WERI-Rb-1 (cell line): ENCODE measurements at regions not wholly inside any gene's neighbourhood (a gene's known extent, or its start where the extent isn't known, plus 50 kb on each side); places are given as distances from the start of the nearest gene placed in this dataset.

Source experiments
- DNase-seq: peaks from one replicate; pipeline ENCODE4 v3.0.0-alpha.2; 2020
- H3K27ac ChIP-seq: fragments of 250-450 bp; sonication (Bioruptor Pico); 2 replicates; pipeline ENCODE4 v1.5.1; 2020; ENCODE audit warnings: mild to moderate bottlenecking, moderate library complexity
- H3K27me3 ChIP-seq: fragments of 250-450 bp; sonication (Bioruptor Pico); 2 replicates; pipeline ENCODE4 v1.5.1; 2021; ENCODE audit warnings: mild to moderate bottlenecking, low read depth, moderate library complexity; ENCODE audit not compliant: insufficient read depth, severe bottlenecking
- H3K36me3 ChIP-seq: fragments of 250-450 bp; sonication (Bioruptor Pico); 2 replicates; pipeline ENCODE4 v1.5.1; 2020; ENCODE audit warnings: mild to moderate bottlenecking, moderate library complexity
- H3K4me3 ChIP-seq: 2 replicates; pipeline ENCODE4 v1.5.1; 2011; ENCODE audit warnings: low read depth, mild to moderate bottlenecking, control low read depth, low read length
- H3K9me3 ChIP-seq: fragments of 250-450 bp; sonication (Bioruptor Pico); 2 replicates; pipeline ENCODE4 v1.5.1; 2021; ENCODE audit warnings: mild to moderate bottlenecking, moderate library complexity; ENCODE audit not compliant: severe bottlenecking
- CTCF ChIP-seq: IDR thresholded peaks from 2 replicates; pipeline ENCODE4 v1.5.1; 2011; ENCODE audit warnings: low read depth, mild to moderate bottlenecking, control low read depth, inconsistent platforms, low read length

GRCh38 chr15:81530271-81530691 lies 156.3 kb upstream of the TMC3 start:
- no peak for TF ChIP-seq CTCF
- no peaks in the 10 kb centered on the region for H3K9me3 ChIP-seq
- H3K27me3 ChIP-seq, result no peaks in the 10 kb centered on the region
- no peaks in the 10 kb centered on the region for H3K36me3 ChIP-seq
- H3K27ac ChIP-seq, result no peak overlapping the region
- no peak overlapping the region for H3K4me3 ChIP-seq
- DNase-seq, result no peak

- Histone ChIP-seq H3K4me3 (no peak overlapping the region), H3K27me3 (no peaks in the 10 kb centered on the region), H3K36me3 (no peaks in the 10 kb centered on the region), H3K9me3 (no peaks in the 10 kb centered on the region), H3K27ac (no peak overlapping the region)
- no peak for DNase-seq
- no peak for TF ChIP-seq CTCF
These were observed 155.5 kb upstream of the TMC3 start for GRCh38 chr15:81529481-81529880.

GRCh38 chr15:81526029-81526428 lies 152.0 kb upstream of the TMC3 start:
- no peak for DNase-seq
- no peaks in the 10 kb centered on the region for H3K36me3 ChIP-seq
- no peak overlapping the region for H3K27ac ChIP-seq
- no peaks in the 10 kb centered on the region for H3K27me3 ChIP-seq
- H3K4me3 ChIP-seq, result no peak overlapping the region
- TF ChIP-seq CTCF, result no peak
- H3K9me3 ChIP-seq, result no peaks in the 10 kb centered on the region

- no peak for DNase-seq
- H3K27me3 ChIP-seq, result no peaks in the 10 kb centered on the region
- H3K9me3 ChIP-seq, result no peaks in the 10 kb centered on the region
- no peaks in the 10 kb centered on the region for H3K36me3 ChIP-seq
- no peak for TF ChIP-seq CTCF
- H3K27ac ChIP-seq, result no peak overlapping the region
- no peak overlapping the region for H3K4me3 ChIP-seq
These were observed 150.5 kb upstream of the TMC3 start for GRCh38 chr15:81524496-81524895.

- Histone ChIP-seq H3K27ac (no peak overlapping the region), H3K36me3 (no peaks in the 10 kb centered on the region), H3K9me3 (no peaks in the 10 kb centered on the region), H3K4me3 (no peak overlapping the region), H3K27me3 (no peaks in the 10 kb centered on the region)
- TF ChIP-seq CTCF, result no peak
- DNase-seq, result no peak
These were observed 149.9 kb upstream of the TMC3 start for GRCh38 chr15:81523867-81524266.

- no peak overlapping the region for H3K27ac ChIP-seq
- no peak for TF ChIP-seq CTCF
- no peak for DNase-seq
These were observed 146.5 kb upstream of the TMC3 start for GRCh38 chr15:81520480-81520879.

More at GRCh38 chr15:81520480-81520879, 146.5 kb upstream of the TMC3 start:
- Histone ChIP-seq H3K36me3 (no peaks in the 10 kb centered on the region), H3K9me3 (no peaks in the 10 kb centered on the region), H3K4me3 (no peak overlapping the region), H3K27me3 (no peaks in the 10 kb centered on the region)
